ENCODE measurements at regions not wholly inside any gene's neighbourhood (a gene's known extent, or its start where the extent isn't known, plus 50 kb on each side); places are given as distances from the start of the nearest gene placed in this dataset.

GRCh38 chr4:155602351-155603140 lies 64.1 kb upstream of the GUCY1A1 start:
- Histone ChIP-seq H4K20me1 (ENCODE audit: insufficient read depth, low read length) (no peaks in the 10 kb centered on the region), H3K4me3 (ENCODE audit: low read depth, low read length, poor library complexity, severe bottlenecking) (no peak overlapping the region), H3K4me1 (ENCODE audit: insufficient read depth, low read length, severe bottlenecking) (no peaks in the 10 kb centered on the region), H3K27me3 (ENCODE audit: insufficient read depth, low read length) (no peaks in the 10 kb centered on the region), H3F3A (ENCODE audit: insufficient read depth, low read length) (no peaks in the 10 kb centered on the region), H3K4me2 (ENCODE audit: low read length) (no peak overlapping the region), H3K9me3 (ENCODE audit: low read length) (no peaks in the 10 kb centered on the region), H3K79me2 (ENCODE audit: insufficient read depth, low read length) (no peaks in the 10 kb centered on the region), H2AFZ (ENCODE audit: low read length) (no peak overlapping the region), H3K9me2 (ENCODE audit: low read depth, low read length) (no peaks in the 10 kb centered on the region), H3K36me3 (ENCODE audit: insufficient read depth, low read length) (no peaks in the 10 kb centered on the region), H3K9ac (ENCODE audit: low read length) (no peak overlapping the region), H3K27ac (ENCODE audit: low read depth, low read length, poor library complexity, severe bottlenecking) (no peak overlapping the region)
- TF ChIP-seq EZH2 (IDR thresholded peaks at IDR 0.05; ENCODE audit: borderline replicate concordance, low read length) (no peak), CTCF (IDR thresholded peaks at IDR 0.05; ENCODE audit: low read length) (no peak)

- no peaks in the 10 kb centered on the region for H3F3A ChIP-seq (ENCODE audit: insufficient read depth, low read length)
- H3K79me2 ChIP-seq (ENCODE audit: insufficient read depth, low read length): no peaks in the 10 kb centered on the region
- H3K4me2 ChIP-seq (ENCODE audit: low read length): no peak overlapping the region
- H3K4me3 ChIP-seq (ENCODE audit: low read depth, low read length, poor library complexity, severe bottlenecking): no peak overlapping the region
- no peaks in the 10 kb centered on the region for H3K9me3 ChIP-seq (ENCODE audit: low read length)
- H3K27me3 ChIP-seq (ENCODE audit: insufficient read depth, low read length): no peaks in the 10 kb centered on the region
- no peaks in the 10 kb centered on the region for H3K4me1 ChIP-seq (ENCODE audit: insufficient read depth, low read length, severe bottlenecking)
- H3K9me2 ChIP-seq (ENCODE audit: low read depth, low read length): no peaks in the 10 kb centered on the region
- no peak overlapping the region for H3K9ac ChIP-seq (ENCODE audit: low read length)
- H3K27ac ChIP-seq (ENCODE audit: low read depth, low read length, poor library complexity, severe bottlenecking): no peak overlapping the region
- no peaks in the 10 kb centered on the region for H3K36me3 ChIP-seq (ENCODE audit: insufficient read depth, low read length)
- no peak for TF ChIP-seq CTCF (IDR thresholded peaks at IDR 0.05; ENCODE audit: low read length)
- TF ChIP-seq EZH2 (IDR thresholded peaks at IDR 0.05; ENCODE audit: borderline replicate concordance, low read length): no peak
- H4K20me1 ChIP-seq (ENCODE audit: insufficient read depth, low read length): no peaks in the 10 kb centered on the region
- H2AFZ ChIP-seq (ENCODE audit: low read length): no peak overlapping the region
Observed at GRCh38 chr4:155600244-155600643, 66.4 kb upstream of the GUCY1A1 start.

GRCh38 chr4:155599596-155599995 lies 67.1 kb upstream of the GUCY1A1 start:
- H3F3A ChIP-seq (ENCODE audit: insufficient read depth, low read length): no peaks in the 10 kb centered on the region
- no peak overlapping the region for H3K27ac ChIP-seq (ENCODE audit: low read depth, low read length, poor library complexity, severe bottlenecking)
- H4K20me1 ChIP-seq (ENCODE audit: insufficient read depth, low read length): no peaks in the 10 kb centered on the region
- H3K9me3 ChIP-seq (ENCODE audit: low read length): no peaks in the 10 kb centered on the region
- TF ChIP-seq EZH2 (IDR thresholded peaks at IDR 0.05; ENCODE audit: borderline replicate concordance, low read length) (no peak), CTCF (IDR thresholded peaks at IDR 0.05; ENCODE audit: low read length) (no peak)
- H3K79me2 ChIP-seq (ENCODE audit: insufficient read depth, low read length): no peaks in the 10 kb centered on the region
- no peak overlapping the region for H3K9ac ChIP-seq (ENCODE audit: low read length)
- no peaks in the 10 kb centered on the region for H3K9me2 ChIP-seq (ENCODE audit: low read depth, low read length)
- no peak overlapping the region for H2AFZ ChIP-seq (ENCODE audit: low read length)
- H3K4me1 ChIP-seq (ENCODE audit: insufficient read depth, low read length, severe bottlenecking): no peaks in the 10 kb centered on the region
- H3K27me3 ChIP-seq (ENCODE audit: insufficient read depth, low read length): no peaks in the 10 kb centered on the region
- H3K4me3 ChIP-seq (ENCODE audit: low read depth, low read length, poor library complexity, severe bottlenecking): no peak overlapping the region
- no peak overlapping the region for H3K4me2 ChIP-seq (ENCODE audit: low read length)
- no peaks in the 10 kb centered on the region for H3K36me3 ChIP-seq (ENCODE audit: insufficient read depth, low read length)

Measured in OCI-LY1 (cell line).